ENCODE measurements at regions not wholly inside any gene's neighbourhood (a gene's known extent, or its start where the extent isn't known, plus 50 kb on each side); places are given as distances from the start of the nearest gene placed in this dataset.
"Not testable (repeated sequence)": the region's sequence is repeated elsewhere in the genome, so short reads cannot be mapped to it uniquely, and the experiment has no call there.

GRCh38 chr2:12613137-12613835 lies 103.5 kb upstream of the TRIB2 start:
- DNase-seq = no peak

GRCh38 chr2:12615509-12615908 lies 101.2 kb upstream of the TRIB2 start:
- no peak for DNase-seq

DNA sequence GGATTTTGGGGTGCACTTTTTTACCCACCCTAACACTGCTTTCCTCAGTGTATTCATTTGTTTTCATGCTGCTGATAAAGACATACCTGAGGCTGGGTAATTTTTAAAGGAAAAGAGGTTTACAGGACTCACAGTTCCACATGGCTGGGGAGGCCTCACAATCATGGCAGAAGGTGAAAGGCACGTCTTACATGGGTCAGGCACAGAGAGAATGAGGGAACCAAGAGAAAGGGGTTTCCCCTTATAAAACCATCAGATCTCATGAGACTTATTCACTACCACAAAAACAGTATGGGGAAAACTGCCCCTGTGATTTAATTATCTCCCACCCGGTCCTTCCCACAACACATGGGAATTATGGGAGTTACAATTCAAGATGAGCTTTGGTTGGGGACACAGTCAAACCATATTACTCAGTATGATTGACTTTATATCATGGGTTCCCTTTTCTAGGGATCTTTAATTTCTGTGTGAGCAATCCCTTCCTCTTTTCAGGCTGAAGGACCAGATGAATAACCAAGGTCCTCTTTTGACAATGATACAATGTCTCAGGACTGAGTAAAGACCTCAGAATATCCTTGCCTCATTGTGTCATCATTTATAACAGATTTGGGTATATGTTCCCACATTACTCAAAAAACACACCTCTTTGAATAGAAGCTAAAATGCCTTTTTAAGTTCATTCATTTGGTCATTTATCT lies 100.1 kb upstream of the TRIB2 start:
- no peak for DNase-seq

- no peak for DNase-seq
These were observed 99.4 kb upstream of the TRIB2 start for GRCh38 chr2:12617366-12617765.

DNA sequence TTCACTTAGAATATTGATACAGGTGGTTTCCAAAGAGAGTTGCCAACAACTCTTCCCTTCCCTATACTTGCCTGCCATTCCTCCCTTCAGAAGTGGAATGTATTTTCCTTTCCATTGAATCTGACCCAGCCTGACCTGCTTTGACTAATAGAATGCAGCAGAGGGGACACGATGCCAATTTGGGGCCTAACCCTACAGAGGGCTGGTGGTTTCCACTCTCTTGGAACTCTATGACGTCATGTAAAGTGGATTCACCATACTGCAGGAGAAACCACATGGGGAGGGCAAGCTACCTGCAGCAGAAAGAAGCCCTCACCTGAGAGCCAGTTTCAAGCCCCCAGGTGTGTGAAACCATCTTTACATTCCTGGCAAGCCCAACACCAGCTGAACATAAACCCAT lies 98.9 kb upstream of the TRIB2 start:
- no peak for DNase-seq

GRCh38 chr2:12618576-12618975 lies 98.2 kb upstream of the TRIB2 start:
- no peak for DNase-seq

DNA sequence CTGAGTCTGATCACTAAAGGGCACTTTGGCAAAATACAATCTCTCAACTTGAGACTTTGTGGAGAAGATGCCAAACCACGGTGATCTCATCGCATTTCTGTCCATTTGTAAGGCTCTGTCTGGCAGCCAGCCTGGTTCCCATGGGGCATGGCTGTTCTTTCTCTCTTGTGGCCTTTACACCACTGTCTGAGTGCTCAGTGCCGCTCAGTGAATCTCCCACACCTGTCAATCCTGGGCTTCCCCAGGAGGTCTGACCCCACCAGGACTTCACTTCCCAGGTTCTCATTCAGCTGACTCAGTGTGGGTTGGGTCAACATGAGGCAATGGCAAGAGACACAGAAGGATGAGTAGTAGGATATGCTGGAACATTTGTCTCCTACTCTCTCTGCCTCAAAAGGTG lies 96.8 kb upstream of the TRIB2 start:
- DNase-seq = no peak

GRCh38 chr2:12620759-12621158 lies 96.0 kb upstream of the TRIB2 start:
- no peak for DNase-seq

DNA sequence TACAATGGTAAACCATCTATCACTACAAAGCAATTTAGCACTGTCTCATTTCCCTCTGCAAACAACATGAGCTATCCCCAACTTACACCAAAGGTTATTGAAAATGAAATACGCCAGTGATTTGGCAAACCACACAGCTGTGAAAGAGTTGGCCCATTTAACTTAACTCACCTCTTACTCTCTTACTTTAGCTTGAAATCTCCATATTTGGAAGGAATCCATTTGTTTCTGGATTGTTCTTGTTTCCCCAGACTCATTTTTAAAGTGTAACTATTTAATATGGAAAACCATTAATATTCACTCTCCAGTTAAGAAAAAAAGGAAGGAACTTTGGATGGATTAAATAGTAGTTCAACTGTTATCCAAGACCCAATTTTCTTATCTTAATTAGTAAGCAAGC lies 93.7 kb upstream of the TRIB2 start:
- DNase-seq = no peak

- no peak for DNase-seq
These were observed 92.4 kb upstream of the TRIB2 start for GRCh38 chr2:12624384-12624783.

- no peak for DNase-seq
These were observed 91.7 kb upstream of the TRIB2 start for GRCh38 chr2:12624905-12625598.

DNA sequence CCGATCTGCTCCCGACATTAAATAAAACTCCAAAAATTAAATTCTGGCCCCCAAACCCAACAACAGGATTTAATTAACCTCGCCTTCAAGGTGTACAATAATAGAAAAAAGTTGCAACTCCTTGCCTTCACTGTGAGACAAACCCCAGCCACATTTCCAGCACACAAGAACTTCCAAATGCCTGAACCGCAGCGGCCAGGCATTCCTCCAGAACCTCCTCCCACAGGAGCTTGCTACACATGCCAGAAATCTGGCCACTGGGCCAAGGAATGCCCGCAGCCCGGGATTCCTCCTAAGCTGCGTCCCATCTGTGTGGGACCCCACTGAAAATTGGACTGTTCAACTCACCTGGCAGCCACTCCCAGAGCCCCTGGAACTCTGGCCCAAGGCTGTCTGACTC lies 88.2 kb upstream of the TRIB2 start:
- not testable (repeated sequence) for DNase-seq

DNA sequence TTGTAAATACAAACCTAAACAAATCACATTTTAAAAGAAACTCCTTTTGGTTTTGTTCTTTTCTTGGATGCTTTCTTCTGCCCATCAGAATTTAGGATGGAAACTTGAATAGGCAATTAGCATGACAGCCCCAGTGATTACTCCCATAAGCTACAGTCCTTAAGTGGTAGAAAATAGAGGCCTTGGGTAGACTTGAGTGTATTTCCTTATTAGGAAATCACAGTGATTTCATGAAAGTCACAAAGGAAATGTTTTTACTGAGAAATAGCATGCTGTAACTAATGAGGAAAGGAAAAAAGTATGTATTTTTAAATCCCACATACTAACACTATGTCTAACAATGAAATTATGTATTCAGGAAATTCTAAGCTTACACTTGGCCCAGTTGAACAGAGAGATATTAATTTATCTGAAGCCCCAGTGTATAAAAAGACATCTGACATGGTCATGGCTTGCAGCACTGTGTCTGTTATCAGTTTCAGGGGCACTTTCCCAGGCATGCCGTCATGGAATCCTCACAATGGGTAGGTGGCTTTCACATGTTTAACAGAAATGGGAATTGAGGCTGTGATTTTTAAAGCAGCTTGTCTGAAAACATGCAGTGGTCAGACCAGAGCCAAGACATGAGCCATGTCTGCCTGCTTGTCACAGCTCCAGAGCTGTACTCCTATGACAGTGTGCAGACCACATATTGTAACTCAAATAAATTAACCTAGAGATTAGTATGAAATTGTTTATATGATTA lies 79.7 kb upstream of the TRIB2 start:
- DNase-seq = no peak

GRCh38 chr2:12637754-12638153 lies 79.0 kb upstream of the TRIB2 start:
- no peak for DNase-seq

DNA sequence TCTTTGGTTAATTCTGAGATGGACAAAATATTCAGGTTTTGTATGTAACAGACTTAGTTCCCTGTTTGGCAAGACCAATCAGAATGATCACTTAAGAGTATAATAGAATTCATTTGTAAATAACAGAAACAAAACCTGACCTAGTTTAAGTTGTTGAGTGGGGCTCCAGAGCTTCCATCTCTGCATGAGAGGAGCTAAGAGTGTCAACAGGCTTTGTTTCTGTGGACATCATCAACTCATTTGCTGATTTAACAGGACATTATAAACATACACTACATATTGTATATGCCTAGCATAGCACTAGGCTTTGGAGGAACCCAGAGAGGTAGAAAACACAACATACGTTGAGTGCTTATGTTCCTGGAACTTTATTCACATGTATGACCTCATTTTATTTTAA lies 75.3 kb upstream of the TRIB2 start:
- DNase-seq = no peak

GRCh38 chr2:12642332-12642731 lies 74.4 kb upstream of the TRIB2 start:
- no peak for DNase-seq

DNA sequence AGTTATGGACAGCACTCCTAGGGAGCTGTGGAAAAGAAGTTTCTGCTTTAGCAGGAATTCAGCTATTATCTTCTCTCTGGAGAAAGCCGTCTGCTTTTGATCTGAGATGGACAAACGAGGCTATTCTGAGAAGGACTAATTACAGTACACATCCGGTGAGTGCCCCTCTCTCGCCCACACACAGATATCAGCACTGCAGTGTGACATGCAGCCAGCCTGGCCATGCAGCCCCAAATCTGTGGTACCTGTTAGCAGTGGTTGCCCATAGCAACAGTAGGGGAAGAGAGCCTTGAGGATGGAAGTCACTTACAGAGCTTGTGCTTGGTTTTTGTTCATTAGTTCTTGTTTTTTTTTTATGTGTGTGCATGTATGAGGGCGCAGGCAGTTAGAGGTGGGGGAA lies 73.9 kb upstream of the TRIB2 start:
- DNase-seq = no peak

GRCh38 chr2:12649602-12650400 lies 66.9 kb upstream of the TRIB2 start:
- DNase-seq = no peak

GRCh38 chr2:12651641-12652040 lies 65.1 kb upstream of the TRIB2 start:
- DNase-seq = no peak

DNA sequence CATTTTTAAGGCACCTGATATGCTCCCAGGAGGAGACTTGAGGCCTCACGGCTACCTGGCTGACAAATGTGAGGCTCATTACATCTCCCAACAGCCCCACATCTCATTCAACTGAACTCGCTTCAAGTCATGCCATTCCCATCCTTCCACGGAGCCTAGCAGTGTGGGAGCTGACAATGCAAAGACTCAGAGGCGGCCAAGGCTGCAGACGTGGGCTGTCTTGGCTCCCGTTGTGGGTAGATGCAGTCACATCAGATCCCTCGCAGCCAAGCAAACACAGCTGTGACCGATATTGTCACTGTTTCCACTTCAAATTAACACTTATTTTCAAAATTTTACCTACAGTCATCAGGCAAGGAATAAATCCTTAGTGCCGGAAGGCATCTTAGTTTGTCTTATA lies 64.0 kb upstream of the TRIB2 start:
- no peak for DNase-seq

DNA sequence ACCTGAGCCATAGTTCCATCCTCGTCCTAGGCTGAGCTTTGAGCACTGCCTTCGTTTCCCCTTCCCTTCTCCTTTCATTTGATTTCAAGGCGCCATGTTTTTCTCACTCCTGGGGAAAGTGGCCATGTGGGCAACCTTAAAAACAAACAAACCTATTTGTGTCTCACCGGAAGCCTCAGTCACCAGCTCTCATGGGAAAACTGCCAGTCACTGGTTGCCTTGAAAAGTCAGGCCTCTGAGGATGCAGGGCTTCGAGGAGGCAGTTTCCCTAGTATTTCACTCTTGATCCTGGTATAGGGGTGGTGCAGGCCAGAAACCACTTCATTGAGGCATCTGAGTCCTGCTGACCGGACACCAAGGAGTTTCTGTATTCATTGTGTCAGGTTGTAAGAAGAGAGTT lies 59.2 kb upstream of the TRIB2 start:
- DNase-seq = no peak

GRCh38 chr2:12658310-12658945 lies 58.3 kb upstream of the TRIB2 start:
- DNase-seq = no peak
